IMR-90 (cell line): ENCODE measurements at regions not wholly inside any gene's neighbourhood (a gene's known extent, or its start where the extent isn't known, plus 50 kb on each side); places are given as distances from the start of the nearest gene placed in this dataset.

Experiments used
- ATAC-seq: fragments of 200-7000 bp; cut with Tn5 transposase; 2 replicates; pipeline ENCODE4 v1.9.1; 2020; ENCODE audit warnings: low read depth, mild to moderate bottlenecking, moderate library complexity
- BruUV-seq: library from RNA; stranded (reverse); fragments of 400-500 nt; replicated peaks from 2 replicates; lab custom pipeline; 2021; lab: Mats Ljungman, UMichigan
- CTCF ChIA-PET: fragments of 300-600 bp; formaldehyde crosslinking; extraction: SDS; loops from one replicate; lab custom pipeline; 2021; ENCODE audit warnings: antibody characterized with exemption; lab: Yijun Ruan, JAX
- POLR2A ChIA-PET: fragments of 300-600 bp; sonication (Branson Sonifier 250); formaldehyde crosslinking; loops from one replicate; lab custom pipeline; 2022; ENCODE audit warnings: antibody characterized with exemption; ENCODE audit not compliant: unreplicated experiment; lab: Charles Lee
- DNase-seq: peaks from one replicate; pipeline ENCODE4 v3.0.0; 2013
- H2AFZ ChIP-seq: replicated peaks from 2 replicates; pipeline ENCODE3; 2013; ENCODE audit warnings: low read length, mild to moderate bottlenecking; ENCODE audit not compliant: poor library complexity
- H2AK5ac ChIP-seq: 2 replicates; pipeline ENCODE4 v1.6.1; 2013; ENCODE audit warnings: low read depth, low read length, inconsistent platforms
- H2AK9ac ChIP-seq: replicated peaks from 2 replicates; pipeline ENCODE3; 2013; ENCODE audit warnings: mild to moderate bottlenecking, low read depth, low read length, moderate library complexity; ENCODE audit not compliant: poor library complexity
- H2BK120ac ChIP-seq: 2 replicates; pipeline ENCODE4 v1.6.1; 2013; ENCODE audit warnings: low read depth, low read length, inconsistent platforms
- H2BK15ac ChIP-seq: 3 replicates; pipeline ENCODE4 v1.6.1; 2013; ENCODE audit warnings: low read depth, low read length, inconsistent platforms
- H2BK20ac ChIP-seq: 2 replicates; pipeline ENCODE4 v1.6.1; 2013; ENCODE audit warnings: low read depth, mild to moderate bottlenecking, inconsistent platforms, low read length, moderate library complexity
- H2BK5ac ChIP-seq: 2 replicates; pipeline ENCODE4 v1.6.1; 2013; ENCODE audit warnings: mild to moderate bottlenecking, low read depth, low read length, inconsistent platforms; ENCODE audit not compliant: poor library complexity, severe bottlenecking
- H3K14ac ChIP-seq: replicated peaks from 2 replicates; pipeline ENCODE4 v1.6.1; 2013; ENCODE audit warnings: low read depth, low read length, inconsistent platforms
- H3K18ac ChIP-seq: 2 replicates; pipeline ENCODE4 v1.6.1; 2013; ENCODE audit warnings: low read depth, low read length, control low read depth
- H3K23ac ChIP-seq: 2 replicates; pipeline ENCODE4 v1.6.1; 2013; ENCODE audit warnings: low read depth, low read length, inconsistent platforms
- H3K27ac ChIP-seq: 2 replicates; pipeline ENCODE4 v1.5.1; 2013; ENCODE audit warnings: mild to moderate bottlenecking, control low read depth, low read length; ENCODE audit not compliant: insufficient read depth
- H3K27me3 ChIP-seq: 2 replicates; pipeline ENCODE4 v1.6.1; 2013; ENCODE audit warnings: low read length; ENCODE audit not compliant: control insufficient read depth, insufficient read depth
- H3K36me3 ChIP-seq: 2 replicates; pipeline ENCODE4 v1.6.1; 2013; ENCODE audit warnings: low read length, mixed read lengths; ENCODE audit not compliant: control insufficient read depth, insufficient read depth
- H3K4ac ChIP-seq: 2 replicates; pipeline ENCODE4 v1.6.1; 2013; ENCODE audit warnings: low read depth, low read length, inconsistent platforms
- H3K4me1 ChIP-seq: 2 replicates; pipeline ENCODE4 v1.6.1; 2013; ENCODE audit warnings: low read length, mixed read lengths; ENCODE audit not compliant: control insufficient read depth, insufficient read depth
- H3K4me2 ChIP-seq: 2 replicates; pipeline ENCODE4 v1.6.1; 2013; ENCODE audit warnings: low read depth, mild to moderate bottlenecking, control low read depth, low read length, moderate library complexity
- H3K4me3 ChIP-seq: 2 replicates; pipeline ENCODE4 v1.5.1; 2013; ENCODE audit warnings: low read depth, mild to moderate bottlenecking, control low read depth, low read length, moderate library complexity; ENCODE audit not compliant: insufficient read depth
- H3K56ac ChIP-seq: 2 replicates; pipeline ENCODE4 v1.6.1; 2013; ENCODE audit warnings: low read length, inconsistent platforms; ENCODE audit not compliant: insufficient read depth; ENCODE audit errors: extremely low read depth
- H3K79me1 ChIP-seq, 2 experiments: 2 replicates each; pipeline ENCODE4 v1.6.1; 2013; ENCODE audit warnings: low read length in 2 of 2, inconsistent platforms in 1 of 2, low read depth in 1 of 2
- H3K9ac ChIP-seq: 2 replicates; pipeline ENCODE4 v1.6.1; 2013; ENCODE audit warnings: low read depth, low read length, control low read depth
- H3K9me1 ChIP-seq: 2 replicates; pipeline ENCODE4 v1.6.1; 2013; ENCODE audit warnings: low read length, inconsistent platforms; ENCODE audit not compliant: insufficient read depth
- H3K9me3 ChIP-seq: 2 replicates; pipeline ENCODE4 v1.6.1; 2013; ENCODE audit warnings: low read length; ENCODE audit not compliant: control insufficient read depth, insufficient read depth
- H4K20me1 ChIP-seq: 2 replicates; pipeline ENCODE4 v1.6.1; 2013; ENCODE audit warnings: low read length, inconsistent platforms; ENCODE audit not compliant: insufficient read depth
- H4K5ac ChIP-seq: 2 replicates; pipeline ENCODE4 v1.6.1; 2013; ENCODE audit warnings: mild to moderate bottlenecking, low read depth, low read length, control low read depth
- H4K8ac ChIP-seq, 2 experiments: 2 replicates each; pipeline ENCODE4 v1.6.1; 2013; ENCODE audit warnings: low read depth in 2 of 2, low read length in 2 of 2, control low read depth in 1 of 2, inconsistent platforms in 1 of 2
- H4K91ac ChIP-seq: 2 replicates; pipeline ENCODE4 v1.6.1; 2013; ENCODE audit warnings: low read depth, low read length, inconsistent platforms; ENCODE audit not compliant: insufficient read depth
- BHLHE40 ChIP-seq: fragments of 150-350 bp; IDR thresholded peaks from 2 replicates; pipeline ENCODE4 v1.6.1; 2016; ENCODE audit warnings: mild to moderate bottlenecking, low read depth, low read length
- CEBPB ChIP-seq: IDR thresholded peaks from 2 replicates; pipeline ENCODE4 v1.6.1; 2012; ENCODE audit warnings: low read depth, low read length, improper control_type of control experiment
- CHD1 ChIP-seq: IDR thresholded peaks from 2 replicates; pipeline ENCODE4 v1.6.1; 2012; ENCODE audit warnings: low read depth, low read length, improper control_type of control experiment
- FOS ChIP-seq: fragments of 150-350 bp; IDR thresholded peaks from 2 replicates; pipeline ENCODE4 v1.6.1; 2016; ENCODE audit warnings: low read depth, low read length
- MAFK ChIP-seq: IDR thresholded peaks from 2 replicates; pipeline ENCODE4 v1.6.1; 2012; ENCODE audit warnings: low read depth, low read length, improper control_type of control experiment
- MAZ ChIP-seq: IDR thresholded peaks from 2 replicates; pipeline ENCODE4 v1.6.1; 2012; ENCODE audit warnings: low read depth, mild to moderate bottlenecking, low read length, improper control_type of control experiment, moderate library complexity, borderline replicate concordance
- MXI1 ChIP-seq: IDR thresholded peaks from 2 replicates; pipeline ENCODE4 v1.6.1; 2012; ENCODE audit warnings: low read depth, mild to moderate bottlenecking, low read length, moderate library complexity, borderline replicate concordance
- NFE2L2 ChIP-seq: fragments of 150-350 bp; IDR thresholded peaks from 2 replicates; pipeline ENCODE4 v1.6.1; 2016; ENCODE audit warnings: low read depth, mild to moderate bottlenecking, low read length
- POLR2A ChIP-seq: IDR thresholded peaks from 2 replicates; pipeline ENCODE4 v1.6.1; 2012; ENCODE audit warnings: mild to moderate bottlenecking, low read depth, low read length
- RAD21 ChIP-seq: IDR thresholded peaks from 2 replicates; pipeline ENCODE4 v1.6.1; 2012; ENCODE audit warnings: low read length, improper control_type of control experiment
- RCOR1 ChIP-seq: IDR thresholded peaks from 2 replicates; pipeline ENCODE4 v1.6.1; 2012; ENCODE audit warnings: mild to moderate bottlenecking, low read length, improper control_type of control experiment; ENCODE audit not compliant: insufficient replicate concordance
- RFX5 ChIP-seq: IDR thresholded peaks from 2 replicates; pipeline ENCODE4 v1.8.0; 2012; ENCODE audit warnings: low read depth, mild to moderate bottlenecking, low read length, moderate library complexity
- SMC3 ChIP-seq: fragments of 150-350 bp; IDR thresholded peaks from 2 replicates; pipeline ENCODE4 v1.6.1; 2016; ENCODE audit warnings: low read depth, mild to moderate bottlenecking, antibody characterized with exemption, low read length, moderate library complexity
- WGBS, 2 experiments: methylation state at CpG; one replicate each; pipeline versions ENCODE4 v1.1.5 to v1.1.7; 2013; ENCODE audit warnings: missing lambda C conversion rate in 2 of 2; ENCODE audit not compliant: insufficient read length in 1 of 2; ENCODE audit errors: extremely low coverage in 2 of 2; 5-methylcytosine and 5-hydroxymethylcytosine counted together
- dilution Hi-C: fragments of 300-500 bp; cut with HindIII; formaldehyde crosslinking; loops from one replicate; pipeline ENCODE4 v1.14.3; 2018; ENCODE audit warnings: low sequenced_read_pairs; ENCODE audit not compliant: unreplicated experiment
- in situ Hi-C: fragments of 300-500 bp; cut with MboI; formaldehyde crosslinking; loops from 3 replicates; pipeline ENCODE4 v1.14.3; 2019; ENCODE audit warnings: low sequenced_read_pairs, inconsistent platforms, mixed read lengths
- intact Hi-C: fragments of 100-400 bp; cut with micrococcal nuclease; formaldehyde crosslinking; loops from 2 replicates; pipeline ENCODE4 v1.10.0; 2022
- TF ChIP-seq, protein P1 (sequence below): fragments of 150-350 bp; IDR thresholded peaks from 2 replicates; pipeline ENCODE4 v1.6.1; 2017; ENCODE audit warnings: mild to moderate bottlenecking, antibody characterized with exemption, low read length, low read depth
- TF ChIP-seq, protein P2 (sequence below): fragments of 150-350 bp; IDR thresholded peaks from 2 replicates; pipeline ENCODE4 v1.6.1; 2016; ENCODE audit warnings: low read depth, mild to moderate bottlenecking, low read length, moderate library complexity, borderline replicate concordance
- TF ChIP-seq, protein P3 (sequence below): conservative IDR thresholded peaks from 2 replicates; pipeline ENCODE4 v1.5.1; 2012; ENCODE audit warnings: mild to moderate bottlenecking, low read depth, low read length, improper control_type of control experiment

DNA sequence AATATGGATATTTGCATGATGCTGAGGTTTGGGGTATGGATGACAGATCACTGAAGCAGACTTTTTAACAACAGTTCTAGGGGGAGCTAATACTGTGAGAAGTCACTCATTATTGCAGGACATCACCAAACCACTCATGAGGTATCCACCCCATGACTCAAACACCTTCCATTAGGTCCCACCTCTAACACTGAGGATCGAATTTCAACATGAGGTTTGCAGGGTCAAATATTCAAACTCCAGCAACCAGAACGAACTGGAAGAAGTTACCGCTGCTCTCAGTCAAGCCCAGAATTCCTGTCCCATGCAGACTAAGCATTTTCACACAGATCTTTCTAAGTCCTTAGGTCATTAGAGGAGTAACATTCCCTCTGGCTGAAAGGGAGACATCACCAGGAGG lies 758.9 kb downstream of the UQCRFS1 start:
- Histone ChIP-seq H3K4me3 (no peak overlapping the region), H2BK5ac (no peak overlapping the region), H2BK15ac (no peak overlapping the region), H3K4me1 (no peaks in the 10 kb centered on the region), H3K9ac (no peak overlapping the region), H3K4me2 (no peak overlapping the region), H3K9me3 (peaks cover 19% of the 10 kb centered on the region), H3K14ac (no peak overlapping the region), H4K20me1 (no peaks in the 10 kb centered on the region), H4K91ac (no peak overlapping the region), H3K27me3 (no peaks in the 10 kb centered on the region), H2AFZ (no peak overlapping the region), H3K23ac (no peak overlapping the region), H2BK120ac (no peak overlapping the region), H2BK20ac (no peak overlapping the region), H3K27ac (no peak overlapping the region), H3K9me1 (no peaks in the 10 kb centered on the region), H4K5ac (no peak overlapping the region), H3K4ac (no peak overlapping the region), H2AK9ac (no peak overlapping the region), H3K36me3 (no peaks in the 10 kb centered on the region), H3K18ac (no peak overlapping the region), H2AK5ac (no peak overlapping the region), H4K8ac (no peak overlapping the region), H3K56ac (no peak overlapping the region), H3K79me1 (no peaks in the 10 kb centered on the region)
- ATAC-seq (no peak), DNase-seq (no peak)
- in situ Hi-C loops = no loop called here
- TF ChIP-seq RFX5 (no peak), CEBPB (no peak), SMC3 (no peak), CHD1 (no peak), FOS (no peak), MAZ (no peak), RCOR1 (no peak), MAFK (no peak), POLR2A (no peak), MXI1 (no peak), BHLHE40 (no peak), RAD21 (no peak), NFE2L2 (no peak)
- TF ChIP-seq, protein P1, sequence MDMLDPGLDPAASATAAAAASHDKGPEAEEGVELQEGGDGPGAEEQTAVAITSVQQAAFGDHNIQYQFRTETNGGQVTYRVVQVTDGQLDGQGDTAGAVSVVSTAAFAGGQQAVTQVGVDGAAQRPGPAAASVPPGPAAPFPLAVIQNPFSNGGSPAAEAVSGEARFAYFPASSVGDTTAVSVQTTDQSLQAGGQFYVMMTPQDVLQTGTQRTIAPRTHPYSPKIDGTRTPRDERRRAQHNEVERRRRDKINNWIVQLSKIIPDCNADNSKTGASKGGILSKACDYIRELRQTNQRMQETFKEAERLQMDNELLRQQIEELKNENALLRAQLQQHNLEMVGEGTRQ = no peak
- TF ChIP-seq, protein P2, sequence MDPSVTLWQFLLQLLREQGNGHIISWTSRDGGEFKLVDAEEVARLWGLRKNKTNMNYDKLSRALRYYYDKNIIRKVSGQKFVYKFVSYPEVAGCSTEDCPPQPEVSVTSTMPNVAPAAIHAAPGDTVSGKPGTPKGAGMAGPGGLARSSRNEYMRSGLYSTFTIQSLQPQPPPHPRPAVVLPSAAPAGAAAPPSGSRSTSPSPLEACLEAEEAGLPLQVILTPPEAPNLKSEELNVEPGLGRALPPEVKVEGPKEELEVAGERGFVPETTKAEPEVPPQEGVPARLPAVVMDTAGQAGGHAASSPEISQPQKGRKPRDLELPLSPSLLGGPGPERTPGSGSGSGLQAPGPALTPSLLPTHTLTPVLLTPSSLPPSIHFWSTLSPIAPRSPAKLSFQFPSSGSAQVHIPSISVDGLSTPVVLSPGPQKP = no peak
- TF ChIP-seq, protein P3, sequence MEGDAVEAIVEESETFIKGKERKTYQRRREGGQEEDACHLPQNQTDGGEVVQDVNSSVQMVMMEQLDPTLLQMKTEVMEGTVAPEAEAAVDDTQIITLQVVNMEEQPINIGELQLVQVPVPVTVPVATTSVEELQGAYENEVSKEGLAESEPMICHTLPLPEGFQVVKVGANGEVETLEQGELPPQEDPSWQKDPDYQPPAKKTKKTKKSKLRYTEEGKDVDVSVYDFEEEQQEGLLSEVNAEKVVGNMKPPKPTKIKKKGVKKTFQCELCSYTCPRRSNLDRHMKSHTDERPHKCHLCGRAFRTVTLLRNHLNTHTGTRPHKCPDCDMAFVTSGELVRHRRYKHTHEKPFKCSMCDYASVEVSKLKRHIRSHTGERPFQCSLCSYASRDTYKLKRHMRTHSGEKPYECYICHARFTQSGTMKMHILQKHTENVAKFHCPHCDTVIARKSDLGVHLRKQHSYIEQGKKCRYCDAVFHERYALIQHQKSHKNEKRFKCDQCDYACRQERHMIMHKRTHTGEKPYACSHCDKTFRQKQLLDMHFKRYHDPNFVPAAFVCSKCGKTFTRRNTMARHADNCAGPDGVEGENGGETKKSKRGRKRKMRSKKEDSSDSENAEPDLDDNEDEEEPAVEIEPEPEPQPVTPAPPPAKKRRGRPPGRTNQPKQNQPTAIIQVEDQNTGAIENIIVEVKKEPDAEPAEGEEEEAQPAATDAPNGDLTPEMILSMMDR = no peak
- ChIA-PET POLR2A (no interaction called here), CTCF (no interaction called here)
- BruUV-seq = no TSS peak
- dilution Hi-C loops = no loop called here
- 40% methylated on average over 1 of the region's 3 CpGs; no CpG with 5 or more reads in 1 of the 2 experiments for WGBS, 2 experiments
- intact Hi-C loops = no loop called here
